Astrocyte (in vitro differentiated cells and primary cell): ENCODE measurements at regions not wholly inside any gene's neighbourhood (a gene's known extent, or its start where the extent isn't known, plus 50 kb on each side); places are given as distances from the start of the nearest gene placed in this dataset.

ENCODE experiments used
- DNase-seq: peaks from one replicate; pipeline ENCODE4 v3.0.0-alpha.2; 2010; ENCODE audit warnings: low read depth
- FAIRE-seq: peaks from 2 replicates; lab custom pipeline; 2011; peaks lifted over from hg19 to GRCh38; lab: Jason Lieb, UNC
- H2AFZ ChIP-seq: 2 replicates; pipeline ENCODE4 v1.6.0; 2012; ENCODE audit warnings: low read depth, low read length, inconsistent platforms
- H3K27ac ChIP-seq: 2 replicates; pipeline ENCODE4 v1.5.1; 2011; ENCODE audit warnings: low read depth, low read length, inconsistent platforms
- H3K27me3 ChIP-seq: 2 replicates; pipeline ENCODE4 v1.6.0; 2011; ENCODE audit warnings: low read length, inconsistent platforms; ENCODE audit not compliant: insufficient read depth
- H3K36me3 ChIP-seq: 2 replicates; pipeline ENCODE4 v1.5.1; 2011; ENCODE audit warnings: low read length, inconsistent platforms; ENCODE audit not compliant: insufficient read depth
- H3K4me1 ChIP-seq: 2 replicates; pipeline ENCODE4 v1.5.1; 2011; ENCODE audit warnings: low read length, inconsistent platforms; ENCODE audit not compliant: insufficient read depth
- H3K4me2 ChIP-seq: 2 replicates; pipeline ENCODE4 v1.6.0; 2012; ENCODE audit warnings: low read length, inconsistent platforms
- H3K4me3 ChIP-seq: 2 replicates; pipeline ENCODE4 v1.5.1; 2011; ENCODE audit warnings: low read depth, mild to moderate bottlenecking, low read length, inconsistent platforms; ENCODE audit not compliant: insufficient read depth
- H3K79me2 ChIP-seq: 2 replicates; pipeline ENCODE4 v1.6.0; 2012; ENCODE audit warnings: mild to moderate bottlenecking, low read length, inconsistent platforms; ENCODE audit not compliant: insufficient read depth
- H3K9ac ChIP-seq: 2 replicates; pipeline ENCODE4 v1.6.0; 2012; ENCODE audit warnings: mild to moderate bottlenecking, low read length, inconsistent platforms
- H3K9me3 ChIP-seq: 2 replicates; pipeline ENCODE4 v1.5.1; 2012; ENCODE audit warnings: low read depth, mild to moderate bottlenecking, low read length, inconsistent platforms; ENCODE audit not compliant: insufficient read depth
- H4K20me1 ChIP-seq: 2 replicates; pipeline ENCODE4 v1.6.0; 2012; ENCODE audit warnings: low read length, inconsistent platforms; ENCODE audit not compliant: insufficient read depth
- H3K27ac Mint-ChIP-seq: one replicate; pipeline ENCODE4 v1.8.0; 2021; ENCODE audit warnings: mild to moderate bottlenecking, mixed read lengths; ENCODE audit not compliant: unreplicated experiment
- H3K27me3 Mint-ChIP-seq: one replicate; pipeline ENCODE4 v1.8.0; 2021; ENCODE audit warnings: low read depth, mixed read lengths; ENCODE audit not compliant: unreplicated experiment
- H3K36me3 Mint-ChIP-seq: one replicate; pipeline ENCODE4 v1.8.0; 2021; ENCODE audit warnings: low read depth, mixed read lengths; ENCODE audit not compliant: unreplicated experiment
- H3K4me1 Mint-ChIP-seq: one replicate; pipeline ENCODE4 v1.8.0; 2021; ENCODE audit warnings: low read depth, mixed read lengths; ENCODE audit not compliant: unreplicated experiment
- H3K4me3 Mint-ChIP-seq: one replicate; pipeline ENCODE4 v1.8.0; 2021; ENCODE audit warnings: mild to moderate bottlenecking, moderate library complexity, mixed read lengths; ENCODE audit not compliant: unreplicated experiment
- H3K9me3 Mint-ChIP-seq: one replicate; pipeline ENCODE4 v1.8.0; 2021; ENCODE audit warnings: mild to moderate bottlenecking, mixed read lengths; ENCODE audit not compliant: unreplicated experiment
- CTCF ChIP-seq: IDR thresholded peaks from 2 replicates; pipeline ENCODE4 v1.5.1; 2011; ENCODE audit warnings: low read depth, mild to moderate bottlenecking, inconsistent platforms, low read length, moderate library complexity; ENCODE audit not compliant: insufficient read depth
- EZH2 ChIP-seq: IDR thresholded peaks from 2 replicates; pipeline ENCODE4 v1.6.1; 2012; ENCODE audit warnings: mild to moderate bottlenecking, low read length, inconsistent platforms; ENCODE audit not compliant: insufficient read depth

GRCh38 chr14:58828298-58828697, 190.5 kb downstream of the DACT1 start:
- H4K20me1 ChIP-seq: no peaks in the 10 kb centered on the region
- TF ChIP-seq CTCF: no peak
- TF ChIP-seq EZH2: no peak
- no peak overlapping the region for H3K4me2 ChIP-seq
- Mint-ChIP-seq H3K4me1 (peaks cover 8% of the 10 kb centered on the region), H3K4me3 (no peak overlapping the region), H3K36me3 (no peaks in the 10 kb centered on the region), H3K27me3 (no peaks in the 10 kb centered on the region), H3K9me3 (peaks cover 10% of the 10 kb centered on the region), H3K27ac (no peak overlapping the region)
- DNase-seq: no peak
- H3K79me2 ChIP-seq: no peaks in the 10 kb centered on the region
- H3K9ac ChIP-seq: no peak overlapping the region
- H3K9me3 ChIP-seq: peaks cover 8% of the 10 kb centered on the region
- peaks cover 7% of the 10 kb centered on the region for H3K4me1 ChIP-seq
- no peak overlapping the region for H3K27ac ChIP-seq
- no peaks in the 10 kb centered on the region for H3K27me3 ChIP-seq
- H2AFZ ChIP-seq: no peak overlapping the region
- H3K36me3 ChIP-seq: no peaks in the 10 kb centered on the region
- H3K4me3 ChIP-seq: no peak overlapping the region
- FAIRE-seq: no peak

- no peaks in the 10 kb centered on the region for H3K36me3 ChIP-seq
- no peak for TF ChIP-seq EZH2
- TF ChIP-seq CTCF: no peak
- H3K9ac ChIP-seq: no peak overlapping the region
- H4K20me1 ChIP-seq: no peaks in the 10 kb centered on the region
- H3K27ac Mint-ChIP-seq: no peak overlapping the region
- FAIRE-seq (no peak), DNase-seq (peak; percentile 57)
- H3K9me3 Mint-ChIP-seq: peaks cover 12% of the 10 kb centered on the region
- H3K4me1 Mint-ChIP-seq: peaks cover 5% of the 10 kb centered on the region
- peaks cover 8% of the 10 kb centered on the region for H3K9me3 ChIP-seq
- H3K4me1 ChIP-seq: peaks cover 7% of the 10 kb centered on the region
- no peaks in the 10 kb centered on the region for H3K36me3 Mint-ChIP-seq
- H3K27ac ChIP-seq: no peak overlapping the region
- H2AFZ ChIP-seq: no peak overlapping the region
- H3K27me3 Mint-ChIP-seq: no peaks in the 10 kb centered on the region
- H3K79me2 ChIP-seq: no peaks in the 10 kb centered on the region
- no peak overlapping the region for H3K4me3 Mint-ChIP-seq
- peak overlapping the region; percentile 29 for H3K4me2 ChIP-seq
- no peak overlapping the region for H3K4me3 ChIP-seq
- no peaks in the 10 kb centered on the region for H3K27me3 ChIP-seq
Measured at GRCh38 chr14:58829594-58829993, 191.8 kb downstream of the DACT1 start.

- peak overlapping the region; percentile 29 for H3K4me2 ChIP-seq
Measured at GRCh38 chr14:58830121-58830520, 192.4 kb downstream of the DACT1 start.

More at GRCh38 chr14:58830121-58830520, 192.4 kb downstream of the DACT1 start:
- H3K4me3 ChIP-seq: no peak overlapping the region
- H3K4me1 Mint-ChIP-seq: peaks cover 5% of the 10 kb centered on the region
- H4K20me1 ChIP-seq: no peaks in the 10 kb centered on the region
- TF ChIP-seq EZH2 (no peak), CTCF (no peak)
- peaks cover 7% of the 10 kb centered on the region for H3K4me1 ChIP-seq
- no peaks in the 10 kb centered on the region for H3K36me3 ChIP-seq
- H3K79me2 ChIP-seq: no peaks in the 10 kb centered on the region
- H3K9me3 ChIP-seq: peaks cover 8% of the 10 kb centered on the region
- H3K9ac ChIP-seq: no peak overlapping the region
- no peaks in the 10 kb centered on the region for H3K36me3 Mint-ChIP-seq
- no peaks in the 10 kb centered on the region for H3K27me3 ChIP-seq
- DNase-seq: no peak
- no peak overlapping the region for H3K27ac Mint-ChIP-seq
- peaks cover 16% of the 10 kb centered on the region for H3K9me3 Mint-ChIP-seq
- no peak overlapping the region for H2AFZ ChIP-seq
- H3K27me3 Mint-ChIP-seq: no peaks in the 10 kb centered on the region
- no peak for FAIRE-seq
- H3K27ac ChIP-seq: no peak overlapping the region
- H3K4me3 Mint-ChIP-seq: no peak overlapping the region
